ENCODE measurements at regions not wholly inside any gene's neighbourhood (a gene's known extent, or its start where the extent isn't known, plus 50 kb on each side); places are given as distances from the start of the nearest gene placed in this dataset. TPM values are rescaled to one million over a fixed set of nuclear protein-coding genes. Genes with fewer than 3 reads are reported as not detected.

DNA sequence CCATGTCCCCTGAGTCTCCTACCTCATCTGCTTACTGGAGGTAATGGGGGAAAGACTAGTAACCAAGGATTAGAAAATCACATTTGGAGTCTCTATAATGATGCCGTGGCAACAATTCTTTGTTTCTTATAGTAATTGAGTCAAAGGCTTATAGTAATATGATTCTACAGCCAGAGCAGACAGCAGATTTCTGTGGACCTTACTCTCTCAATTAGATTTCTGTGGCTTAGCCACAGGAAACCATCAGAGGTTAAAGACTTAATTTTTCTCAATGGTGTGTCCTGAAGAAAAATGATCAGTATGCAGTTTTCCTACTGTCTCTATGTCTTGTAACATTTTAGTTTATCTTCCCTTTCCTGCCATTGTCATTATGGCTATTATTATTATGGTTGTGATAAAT, 59.3 kb upstream of the CD180 start:
- TF ChIP-seq POLR2A (IDR thresholded peaks at IDR 0.05) (no peak), EP300 (IDR thresholded peaks at IDR 0.05) (no peak)
- TF ChIP-seq, protein P1, sequence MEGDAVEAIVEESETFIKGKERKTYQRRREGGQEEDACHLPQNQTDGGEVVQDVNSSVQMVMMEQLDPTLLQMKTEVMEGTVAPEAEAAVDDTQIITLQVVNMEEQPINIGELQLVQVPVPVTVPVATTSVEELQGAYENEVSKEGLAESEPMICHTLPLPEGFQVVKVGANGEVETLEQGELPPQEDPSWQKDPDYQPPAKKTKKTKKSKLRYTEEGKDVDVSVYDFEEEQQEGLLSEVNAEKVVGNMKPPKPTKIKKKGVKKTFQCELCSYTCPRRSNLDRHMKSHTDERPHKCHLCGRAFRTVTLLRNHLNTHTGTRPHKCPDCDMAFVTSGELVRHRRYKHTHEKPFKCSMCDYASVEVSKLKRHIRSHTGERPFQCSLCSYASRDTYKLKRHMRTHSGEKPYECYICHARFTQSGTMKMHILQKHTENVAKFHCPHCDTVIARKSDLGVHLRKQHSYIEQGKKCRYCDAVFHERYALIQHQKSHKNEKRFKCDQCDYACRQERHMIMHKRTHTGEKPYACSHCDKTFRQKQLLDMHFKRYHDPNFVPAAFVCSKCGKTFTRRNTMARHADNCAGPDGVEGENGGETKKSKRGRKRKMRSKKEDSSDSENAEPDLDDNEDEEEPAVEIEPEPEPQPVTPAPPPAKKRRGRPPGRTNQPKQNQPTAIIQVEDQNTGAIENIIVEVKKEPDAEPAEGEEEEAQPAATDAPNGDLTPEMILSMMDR (IDR thresholded peaks at IDR 0.05): no peak
- peak overlapping the region; percentile 4 to 85 (median 70) for H3K27ac ChIP-seq

DNA sequence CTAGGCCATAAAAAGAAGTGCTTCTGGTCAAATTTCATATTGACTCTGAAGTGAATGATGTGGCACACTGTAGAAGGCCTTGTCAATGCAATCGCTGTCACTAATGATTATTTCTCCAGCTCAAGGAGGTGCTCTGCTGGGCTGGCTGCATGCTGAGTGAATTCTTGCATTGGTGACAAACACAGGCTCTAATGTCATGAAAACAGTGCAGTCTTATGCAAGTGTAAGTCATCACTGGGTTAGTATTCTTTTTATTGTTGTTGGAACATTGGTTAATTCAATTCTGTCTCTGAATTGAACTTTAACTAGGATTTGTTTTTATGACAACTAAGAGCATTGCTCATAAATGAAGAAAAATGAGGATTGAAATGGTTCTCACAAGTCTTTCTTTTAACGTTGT, 57.3 kb upstream of the CD180 start:
- no peaks in the 10 kb centered on the region for H3K9me3 ChIP-seq
- no peak for DNase-seq (ENCODE audit: low spot score in 2 of 2)
- peak overlapping the region in 3 of 4 donors; percentile 16 to 85 (median 84) for H3K27ac ChIP-seq
- H3K4me3 ChIP-seq: no peak overlapping the region
- WGBS, 2 donors: 32 to 52% methylated on average over 2 of the region's 2 CpGs
- peaks cover 0 to 44% (median 11%) of the 10 kb centered on the region in 4 donors for H3K4me1 ChIP-seq
- no peaks in the 10 kb centered on the region for H3K27me3 ChIP-seq
- TF ChIP-seq EP300 (IDR thresholded peaks at IDR 0.05) (no peak), POLR2A (IDR thresholded peaks at IDR 0.05) (no peak)
- no peaks in the 10 kb centered on the region for H3K36me3 ChIP-seq

More for the DNA sequence above, 59.3 kb upstream of the CD180 start:
- Histone ChIP-seq H3K36me3 (no peaks in the 10 kb centered on the region), H3K4me1 (peaks cover 0 to 36% (median 9%) of the 10 kb centered on the region in 4 donors), H3K4me3 (no peak overlapping the region), H3K27me3 (no peaks in the 10 kb centered on the region), H3K9me3 (no peaks in the 10 kb centered on the region)
- DNase-seq (ENCODE audit: low spot score in 2 of 2): no peak
- WGBS, 2 donors: 55 to 69% methylated on average over 1 of the region's 1 CpG

DNA sequence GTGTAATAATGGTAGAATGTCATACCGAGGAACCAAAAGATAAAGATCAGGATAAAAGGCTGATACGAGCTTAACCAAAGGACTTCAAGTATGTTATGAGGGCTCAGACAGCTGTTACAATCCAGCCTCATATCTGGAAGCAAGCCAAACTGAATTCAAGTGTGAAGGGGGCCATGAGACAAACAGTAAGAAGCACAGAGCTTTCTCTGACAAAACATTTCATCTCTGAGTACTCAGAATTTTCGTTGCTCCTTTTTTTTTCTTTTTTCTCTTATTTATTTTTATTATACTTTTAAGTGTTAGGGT, 52.9 kb upstream of the CD180 start:
- peak overlapping the region in 3 of 4 donors; percentile 31 to 79 (median 63) for H3K27ac ChIP-seq
- H3K27me3 ChIP-seq: no peaks in the 10 kb centered on the region
- H3K4me1 ChIP-seq: peaks cover 0 to 47% (median 21%) of the 10 kb centered on the region in 4 donors
- H3K4me3 ChIP-seq: no peak overlapping the region
- TF ChIP-seq, protein P1 (IDR thresholded peaks at IDR 0.05): no peak
- TF ChIP-seq EP300 (IDR thresholded peaks at IDR 0.05) (no peak), POLR2A (IDR thresholded peaks at IDR 0.05) (no peak)
- DNase-seq (ENCODE audit: low spot score in 2 of 2): no peak
- H3K36me3 ChIP-seq: no peaks in the 10 kb centered on the region
- 41 to 48% methylated on average over 3 of the region's 3 CpGs for WGBS, 2 donors
- H3K9me3 ChIP-seq: no peaks in the 10 kb centered on the region

DNA sequence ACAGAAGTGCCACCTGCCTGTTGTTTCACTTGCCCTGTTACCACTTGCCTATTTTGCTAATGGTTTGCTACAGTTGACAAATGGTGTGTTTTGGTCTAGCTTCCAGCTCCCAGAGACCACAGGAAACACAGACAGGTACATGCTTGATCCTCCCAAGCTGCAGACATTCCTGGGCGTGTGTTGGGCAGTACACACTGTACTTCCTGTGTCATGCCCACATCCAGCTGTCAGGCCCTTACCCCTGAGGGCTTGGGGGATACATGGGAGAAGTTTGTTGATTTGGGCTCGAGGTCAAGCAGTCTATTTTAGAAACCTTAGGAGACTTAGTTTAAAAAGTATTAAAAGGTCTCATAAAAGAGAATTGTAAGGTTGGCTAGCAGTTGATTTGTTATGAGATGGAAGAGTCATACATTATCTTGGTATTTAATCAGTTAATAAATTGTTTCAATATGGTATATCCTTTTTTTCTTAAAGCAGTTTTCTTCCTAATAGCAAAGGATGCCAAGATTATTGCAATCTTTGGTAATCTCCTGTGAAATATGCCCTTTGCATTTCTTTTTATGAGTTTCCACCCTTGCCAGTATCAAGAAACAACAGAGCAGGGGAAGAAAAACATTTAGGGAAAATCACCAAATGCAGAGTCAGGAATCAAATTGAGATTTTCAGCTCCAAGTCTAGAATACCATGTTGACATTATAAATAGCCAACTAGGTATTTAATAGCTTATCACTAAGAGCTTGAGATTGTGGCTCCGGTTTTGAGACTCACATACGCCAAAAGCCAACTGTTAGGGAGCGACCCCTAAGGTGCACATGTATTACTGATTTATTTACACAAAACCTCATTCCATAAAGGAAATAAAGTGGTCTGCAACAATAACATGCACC, 52.3 kb upstream of the CD180 start:
- H3K27me3 ChIP-seq: no peaks in the 10 kb centered on the region
- H3K36me3 ChIP-seq: no peaks in the 10 kb centered on the region
- H3K4me3 ChIP-seq: no peak overlapping the region
- H3K27ac ChIP-seq: peak overlapping the region; percentile 31 to 79 (median 48)
- H3K4me1 ChIP-seq: peaks cover 0 to 43% (median 21%) of the 10 kb centered on the region in 4 donors
- 67% methylated on average over 5 of the region's 5 CpGs for WGBS, 2 donors
- DNase-seq (ENCODE audit: low spot score in 2 of 2): no peak
- peak in 1 of 2 donors; percentile 71 for TF ChIP-seq EP300 (IDR thresholded peaks at IDR 0.05)
- TF ChIP-seq, protein P1 (IDR thresholded peaks at IDR 0.05): no peak
- no peaks in the 10 kb centered on the region for H3K9me3 ChIP-seq

DNA sequence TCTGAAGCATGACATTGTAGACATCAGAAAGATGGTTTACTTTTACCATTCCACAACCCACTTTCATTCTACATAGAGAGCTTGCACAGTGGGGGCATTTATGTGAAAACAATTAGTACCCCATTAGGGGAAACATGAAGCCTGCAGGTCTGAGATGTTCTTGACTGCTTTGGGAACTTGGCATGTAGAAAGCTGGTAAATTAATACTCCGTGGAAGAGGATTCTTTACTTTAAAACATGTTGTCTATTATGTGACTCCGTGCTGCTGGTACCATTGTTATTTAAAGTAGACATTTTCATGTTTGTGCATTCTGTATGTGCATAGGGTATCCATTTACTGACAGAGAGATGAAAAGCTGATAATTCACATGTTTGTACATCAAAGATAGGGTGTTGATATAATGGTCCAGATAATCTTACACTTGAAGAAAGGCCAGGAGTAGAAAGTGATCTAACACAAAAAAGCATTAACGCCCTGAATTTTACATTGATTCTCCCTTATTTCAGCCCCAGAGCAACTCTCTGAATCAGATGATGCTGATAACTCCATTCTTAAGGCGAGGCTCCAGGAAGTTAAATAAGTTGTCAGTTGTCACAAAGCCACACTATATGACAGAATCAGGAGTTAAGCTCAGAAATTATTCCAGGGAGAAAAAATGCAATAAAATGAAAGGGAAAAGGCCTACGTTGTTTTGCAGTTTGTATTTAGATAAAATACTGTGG, 50.1 kb upstream of the CD180 start:
- DNase-seq (ENCODE audit: low spot score in 2 of 2): no peak
- H3K9me3 ChIP-seq: no peaks in the 10 kb centered on the region
- TF ChIP-seq, protein P1 (IDR thresholded peaks at IDR 0.05): no peak
- no peak for TF ChIP-seq EP300 (IDR thresholded peaks at IDR 0.05)
- no peak for TF ChIP-seq POLR2A (IDR thresholded peaks at IDR 0.05)
- H3K27ac ChIP-seq: peak overlapping the region; percentile 57 to 79 (median 70)
- H3K27me3 ChIP-seq: no peaks in the 10 kb centered on the region
- 46 to 50% methylated on average over 5 of the region's 5 CpGs for WGBS, 2 donors
- peaks cover 0 to 43% (median 17%) of the 10 kb centered on the region in 4 donors for H3K4me1 ChIP-seq
- H3K4me3 ChIP-seq: no peak overlapping the region
- H3K36me3 ChIP-seq: no peaks in the 10 kb centered on the region

Small RNAs in the stretch of these regions (small RNA-seq; reads per million reads assigned to genes)
- not detected for gene AC024581.2
- not detected for gene RNU6-1232P

Measured in tibial nerve (tissue), 4 donors.